GM12878 (cell line): ENCODE measurements at regions not wholly inside any gene's neighbourhood (a gene's known extent, or its start where the extent isn't known, plus 50 kb on each side); places are given as distances from the start of the nearest gene placed in this dataset.

Experiments
- BCL3 ChIP-seq: IDR thresholded peaks from 2 replicates; pipeline ENCODE4 v1.6.1; 2011; ENCODE audit warnings: borderline replicate concordance, low read depth, mild to moderate bottlenecking, moderate library complexity, low read length; ENCODE audit not compliant: insufficient read depth, poor library complexity, severe bottlenecking
- CHD1 ChIP-seq: IDR thresholded peaks from 2 replicates; pipeline ENCODE4 v1.6.1; 2012; ENCODE audit warnings: low read depth, low read length, improper control_type of control experiment
- DPF2 ChIP-seq: fragments of 450-650 bp; IDR thresholded peaks from 2 replicates; pipeline ENCODE4 v1.6.1; 2017; ENCODE audit warnings: mild to moderate bottlenecking
- EGR1 ChIP-seq, 2 experiments: IDR thresholded peaks; 1 replicate in 1 of 2; 2 replicates in 1 of 2; pipeline ENCODE4 v1.6.1; 2011 to 2012; ENCODE audit warnings: low read depth in 2 of 2, low read length in 2 of 2, borderline replicate concordance in 1 of 2, mild to moderate bottlenecking in 1 of 2, moderate library complexity in 1 of 2
- KAT2A ChIP-seq: conservative IDR thresholded peaks from 2 replicates; pipeline ENCODE4 v1.6.1; 2011; ENCODE audit warnings: low read depth, low read length; ENCODE audit not compliant: control insufficient read depth
- MLLT1 ChIP-seq: fragments of 450-650 bp; IDR thresholded peaks from 2 replicates; pipeline ENCODE4 v1.6.1; 2016; ENCODE audit warnings: mild to moderate bottlenecking
- PAX8 ChIP-seq: fragments of 450-650 bp; IDR thresholded peaks from 2 replicates; pipeline ENCODE4 v1.6.1; 2017; ENCODE audit warnings: mild to moderate bottlenecking, moderate library complexity
- TCF7 ChIP-seq: IDR thresholded peaks from 2 replicates; pipeline ENCODE4 v1.6.1; 2014; ENCODE audit warnings: antibody characterized with exemption, borderline replicate concordance
- WRNIP1 ChIP-seq: IDR thresholded peaks from 2 replicates; pipeline ENCODE4 v1.6.1; 2011; ENCODE audit warnings: low read depth, low read length, improper control_type of control experiment, borderline replicate concordance
- ZNF274 ChIP-seq: IDR thresholded peaks from one replicate; pipeline ENCODE4 v1.8.0; 2011; ENCODE audit not compliant: insufficient read length, insufficient read depth
- ZNF384 ChIP-seq: IDR thresholded peaks from 2 replicates; pipeline ENCODE4 v1.6.1; 2012; ENCODE audit warnings: low read depth, mild to moderate bottlenecking, low read length, improper control_type of control experiment, borderline replicate concordance

GRCh38 chr9:82412586-82413305, 424.2 kb downstream of the SPATA31D1 start (continued):
- TF ChIP-seq PAX8 = no peak
- TF ChIP-seq MLLT1 = no peak
- TF ChIP-seq BCL3 = no peak
- TF ChIP-seq EGR1 (IDR thresholded peaks at IDR 0.05; ENCODE audit: borderline replicate concordance in 1 of 2, low read depth in 2 of 2, low read length in 2 of 2) = no peak
- TF ChIP-seq DPF2 = no peak
- TF ChIP-seq WRNIP1 = no peak
- no peak for TF ChIP-seq KAT2A
- no peak for TF ChIP-seq TCF7
- TF ChIP-seq ZNF384 = no peak
- no peak for TF ChIP-seq ZNF274
- no peak for TF ChIP-seq CHD1
